GM19023 (cell line): ENCODE measurements at regions not wholly inside any gene's neighbourhood (a gene's known extent, or its start where the extent isn't known, plus 50 kb on each side); places are given as distances from the start of the nearest gene placed in this dataset.
"Not testable (repeated sequence)": the region's sequence is repeated elsewhere in the genome, so short reads cannot be mapped to it uniquely, and the experiment has no call there.

Experiments
- ATAC-seq: cut with Tn5 transposase; IDR thresholded peaks from one replicate; pipeline ENCODE4 v1.9.1; 2021; ENCODE audit warnings: mild to moderate bottlenecking, moderate library complexity; ENCODE audit not compliant: unreplicated experiment

- no peak for ATAC-seq
Measured at GRCh38 chr4:104330125-104330905, 164.4 kb downstream of the CXXC4 start.

- not testable (repeated sequence) for ATAC-seq
Measured at GRCh38 chr4:104326991-104327694, 167.6 kb downstream of the CXXC4 start.

- ATAC-seq: no peak
Measured at GRCh38 chr4:104302731-104303130, 192.0 kb downstream of the CXXC4 start.

GRCh38 chr4:104294811-104295210 lies 199.9 kb downstream of the CXXC4 start:
- ATAC-seq: no peak

DNA sequence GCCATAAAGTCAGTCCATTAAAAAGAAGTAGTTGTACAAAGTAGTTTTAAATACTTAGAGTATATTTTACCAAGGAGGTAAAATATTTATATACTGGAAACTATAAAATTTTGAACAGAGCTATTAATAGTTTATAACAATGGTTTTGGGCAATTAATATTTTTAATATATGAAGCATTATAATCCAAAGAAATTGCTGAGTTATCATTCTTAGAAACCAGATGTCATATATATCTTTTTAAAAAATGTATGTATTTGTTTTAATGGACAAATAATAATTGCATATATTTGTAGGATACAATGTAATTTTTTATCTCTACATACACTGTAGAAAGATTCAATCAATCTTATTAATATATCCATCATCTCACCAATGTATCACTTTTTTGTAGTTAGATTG lies 207.8 kb downstream of the CXXC4 start:
- ATAC-seq: no peak

GRCh38 chr4:104283303-104283702 lies 211.4 kb downstream of the CXXC4 start:
- ATAC-seq: no peak

GRCh38 chr4:104279744-104280143 lies 214.9 kb downstream of the CXXC4 start:
- ATAC-seq: no peak

- ATAC-seq: no peak
Measured at GRCh38 chr4:104272966-104273365, 221.7 kb downstream of the CXXC4 start.

DNA sequence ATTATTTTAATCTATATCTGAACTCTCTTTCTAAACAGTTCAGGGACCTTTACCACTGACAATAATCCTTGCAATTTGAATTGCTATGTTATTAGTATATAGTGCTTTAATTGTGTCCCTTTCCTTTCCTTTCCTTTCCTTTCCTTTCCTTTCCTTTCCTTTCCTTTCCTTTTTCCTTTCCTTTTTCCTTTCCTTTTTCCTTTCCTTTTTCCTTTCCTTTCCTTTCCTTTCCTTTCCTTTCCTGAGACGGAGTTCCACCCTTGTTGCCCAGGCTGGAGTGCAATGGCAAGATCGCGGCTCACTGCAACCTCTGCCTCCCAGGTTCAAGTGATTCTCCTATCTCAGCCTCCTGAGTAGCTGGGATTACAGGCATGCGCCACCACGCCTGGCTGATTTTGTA lies 225.1 kb downstream of the CXXC4 start:
- ATAC-seq: not testable (repeated sequence)

DNA sequence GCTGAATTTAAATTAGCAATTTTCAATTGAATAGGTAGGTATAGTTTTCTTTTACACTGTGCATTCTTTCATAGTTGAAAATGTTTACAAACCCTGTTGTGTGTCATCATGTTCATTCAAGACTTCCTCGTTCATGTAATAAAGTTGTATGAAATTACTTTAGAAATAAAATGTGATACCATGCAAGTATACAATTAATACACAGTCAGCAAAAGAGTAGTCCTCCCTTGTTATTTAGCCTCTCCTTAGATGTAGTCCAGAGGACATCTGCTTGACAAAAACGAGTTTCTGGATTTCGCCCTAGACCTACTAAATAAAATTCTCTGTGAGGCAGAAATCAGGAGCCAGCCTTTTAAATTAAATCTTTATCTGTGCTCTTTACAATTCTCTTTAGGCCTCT lies 231.6 kb downstream of the CXXC4 start:
- ATAC-seq: no peak

GRCh38 chr4:104262678-104263077 lies 232.0 kb downstream of the CXXC4 start:
- ATAC-seq: no peak

GRCh38 chr4:104248726-104249125 lies 246.0 kb downstream of the CXXC4 start:
- ATAC-seq: no peak

GRCh38 chr4:104235967-104236366 lies 258.7 kb downstream of the CXXC4 start:
- no peak for ATAC-seq

DNA sequence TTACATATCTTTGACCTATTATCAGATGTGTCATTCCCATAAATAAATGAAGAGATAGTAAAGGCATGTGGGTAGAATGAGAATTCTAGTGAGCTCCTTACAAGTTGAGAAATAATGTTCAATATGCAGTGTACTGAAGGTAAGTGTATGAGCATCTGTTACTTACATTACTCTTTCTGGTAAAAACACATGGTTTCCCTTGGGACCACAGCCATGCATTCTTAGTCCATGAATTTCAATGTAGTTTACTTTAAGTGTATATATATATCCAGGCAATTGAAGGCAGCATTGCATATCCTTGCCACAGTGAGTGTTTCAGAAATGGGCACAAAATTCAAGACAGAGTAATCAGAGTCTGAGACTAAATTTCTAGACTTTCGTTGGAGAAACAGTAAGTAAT lies 277.2 kb downstream of the CXXC4 start:
- ATAC-seq: no peak

DNA sequence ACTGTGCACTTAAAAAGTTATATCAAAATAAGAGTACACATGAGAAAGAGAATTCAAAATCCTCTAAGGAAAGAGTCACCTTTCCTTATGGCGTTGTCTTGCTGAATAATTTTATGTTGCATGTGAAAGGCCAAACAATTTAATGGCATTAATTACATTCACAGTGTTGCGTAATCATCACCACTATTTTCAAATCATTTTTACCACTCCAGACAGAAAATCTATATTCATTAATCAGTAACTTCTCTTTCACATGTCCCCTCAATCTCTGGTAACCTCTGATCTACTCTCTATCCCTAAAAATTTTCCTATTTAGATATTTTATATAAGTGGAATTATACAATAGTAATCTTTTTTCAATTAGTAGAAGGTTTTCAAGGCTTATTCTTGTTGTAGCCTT lies 283.0 kb downstream of the CXXC4 start:
- no peak for ATAC-seq

DNA sequence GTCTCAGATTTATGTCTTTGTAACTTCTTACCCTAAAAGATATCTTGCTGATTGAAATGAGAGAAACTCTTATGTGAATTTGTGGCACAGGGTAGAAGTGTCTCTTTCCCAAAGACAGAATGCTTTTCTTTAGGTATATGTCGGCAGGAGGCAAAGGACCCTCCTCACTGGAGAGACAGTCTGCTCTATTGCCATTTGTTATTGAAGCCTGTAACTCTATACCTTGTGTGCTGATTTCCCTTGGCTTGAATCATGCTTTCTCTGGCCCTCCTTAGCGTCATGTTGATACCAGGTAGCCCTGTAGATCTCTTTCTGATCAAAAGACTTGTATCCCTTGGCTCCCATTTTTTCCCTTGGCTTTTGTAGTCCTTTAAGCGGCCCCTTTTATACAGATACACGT lies 284.3 kb downstream of the CXXC4 start:
- no peak for ATAC-seq

DNA sequence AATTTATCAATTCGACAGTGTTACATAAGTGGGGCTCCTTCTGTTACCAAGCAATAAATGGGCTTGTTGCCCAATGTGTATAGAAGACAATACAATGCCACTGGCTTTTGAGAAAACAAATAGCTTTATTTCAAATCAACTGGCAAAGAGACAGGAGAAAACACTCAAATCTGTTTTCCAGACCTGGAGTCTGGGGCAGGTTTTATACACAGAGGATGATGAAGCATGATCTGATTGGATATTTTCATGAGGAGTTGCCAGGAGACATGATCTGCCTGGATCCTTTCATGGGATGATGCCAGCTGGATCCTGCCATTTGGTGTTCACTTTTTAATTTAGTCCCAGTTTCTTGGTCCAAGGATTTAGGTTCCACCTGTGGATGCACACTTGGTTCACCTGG lies 287.9 kb downstream of the CXXC4 start:
- no peak for ATAC-seq

DNA sequence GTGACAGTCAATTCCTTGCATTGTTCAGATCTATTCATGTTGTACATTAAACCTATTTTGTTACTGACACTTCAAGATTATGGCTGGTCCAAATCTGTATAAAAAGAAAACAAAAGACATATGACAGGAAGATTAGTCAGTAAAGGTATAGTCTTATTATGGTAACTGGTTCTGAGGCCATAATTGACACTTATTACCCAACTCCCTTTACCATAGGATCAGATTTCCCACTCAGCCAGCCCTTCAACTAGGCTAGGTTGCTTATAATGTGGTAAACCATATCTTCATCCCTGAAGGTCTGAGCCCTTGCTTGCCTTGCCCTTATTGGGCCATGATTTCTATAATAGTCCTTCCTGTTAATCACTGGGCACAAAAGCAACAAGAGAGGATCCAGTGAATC lies 289.6 kb downstream of the CXXC4 start:
- ATAC-seq: no peak

- ATAC-seq: no peak
Measured at GRCh38 chr4:104188301-104188700, 306.4 kb downstream of the CXXC4 start.

DNA sequence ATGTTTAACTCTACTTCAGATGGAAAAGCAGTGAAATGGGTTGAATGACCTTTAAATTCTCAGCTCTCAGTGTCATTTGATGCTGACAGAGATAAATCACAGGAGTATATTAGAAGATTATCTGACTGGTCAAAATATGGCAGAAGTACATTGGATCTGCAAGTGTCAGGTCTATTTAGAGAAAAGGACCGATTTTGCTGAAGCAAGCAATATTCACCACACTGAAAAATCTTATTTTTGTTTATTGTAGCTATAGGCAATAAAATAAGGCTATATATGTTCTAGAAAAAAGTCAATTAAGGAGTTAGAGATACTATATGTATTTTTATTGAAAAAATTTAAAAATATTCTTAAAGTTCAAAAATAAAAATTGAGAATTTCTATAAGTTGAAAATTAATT lies 325.3 kb downstream of the CXXC4 start:
- no peak for ATAC-seq

- no peak for ATAC-seq
Measured at GRCh38 chr4:104166749-104167148, 327.9 kb downstream of the CXXC4 start.

DNA sequence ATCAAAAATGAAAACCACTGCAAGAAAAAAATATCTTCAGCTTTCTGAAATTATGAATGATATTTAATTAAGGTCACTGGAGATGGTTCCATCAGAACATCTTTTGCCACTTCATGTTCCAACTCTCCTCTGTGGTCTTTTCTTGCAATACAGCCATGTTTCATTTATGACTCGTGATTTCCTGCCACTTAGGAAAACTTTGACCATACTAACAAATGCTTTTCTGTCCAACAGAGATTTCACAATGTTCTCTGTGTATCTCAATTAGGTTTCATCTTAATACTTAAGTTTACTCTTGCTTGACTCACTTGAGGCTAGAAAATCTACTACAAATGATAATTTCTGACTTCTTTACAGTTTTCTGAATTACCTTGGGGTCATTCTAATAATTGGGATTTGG lies 330.9 kb downstream of the CXXC4 start:
- no peak for ATAC-seq

DNA sequence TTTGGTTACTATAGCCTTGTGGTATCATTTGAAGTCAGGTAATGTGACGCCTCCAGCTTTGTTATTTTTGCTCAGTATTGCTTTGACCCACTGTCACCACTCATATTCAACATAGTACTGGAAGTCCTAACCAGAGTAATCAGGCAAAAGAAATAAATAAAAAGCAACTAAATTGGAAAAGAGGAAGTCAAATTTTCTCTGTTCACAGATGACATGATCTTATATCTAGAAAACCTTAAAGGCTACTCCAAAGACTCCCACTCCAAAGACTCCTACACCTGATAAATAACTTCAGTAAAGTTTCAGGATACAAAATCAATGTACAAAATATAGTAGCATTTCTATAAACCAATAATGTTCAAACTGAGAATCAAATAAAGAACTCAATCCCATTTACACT lies 348.6 kb downstream of the CXXC4 start:
- no peak for ATAC-seq
